ENCODE measurements at regions not wholly inside any gene's neighbourhood (a gene's known extent, or its start where the extent isn't known, plus 50 kb on each side); places are given as distances from the start of the nearest gene placed in this dataset.

GRCh38 chr9:106503759-106504158 is 359.2 kb upstream of the ZNF462 start:
- TF ChIP-seq CTBP1 (IDR thresholded peaks at IDR 0.05; ENCODE audit: borderline replicate concordance) (no peak), ARNT (IDR thresholded peaks at IDR 0.05) (no peak), PKNOX1 (IDR thresholded peaks at IDR 0.05) (no peak), HDGF (IDR thresholded peaks at IDR 0.05; ENCODE audit: borderline replicate concordance) (no peak), BHLHE40 (IDR thresholded peaks at IDR 0.05; ENCODE audit: borderline replicate concordance) (no peak), FOXM1 (IDR thresholded peaks at IDR 0.05; ENCODE audit: borderline replicate concordance) (no peak), L3MBTL2 (conservative IDR thresholded peaks at IDR 0.05) (no peak), SUZ12 (IDR thresholded peaks at IDR 0.05) (no peak), LEF1 (IDR thresholded peaks at IDR 0.05; ENCODE audit: borderline replicate concordance) (no peak), ZNF384 (IDR thresholded peaks at IDR 0.05) (no peak), SP1 (IDR thresholded peaks at IDR 0.05) (no peak), FOXK2 (IDR thresholded peaks at IDR 0.05) (no peak)
